Eye (tissue), 1 donor: ENCODE measurements at regions not wholly inside any gene's neighbourhood (a gene's known extent, or its start where the extent isn't known, plus 50 kb on each side); places are given as distances from the start of the nearest gene placed in this dataset.

Experiments
- DNase-seq: peaks from one replicate; pipeline ENCODE4 v3.0.0-alpha.2; 2015

DNA sequence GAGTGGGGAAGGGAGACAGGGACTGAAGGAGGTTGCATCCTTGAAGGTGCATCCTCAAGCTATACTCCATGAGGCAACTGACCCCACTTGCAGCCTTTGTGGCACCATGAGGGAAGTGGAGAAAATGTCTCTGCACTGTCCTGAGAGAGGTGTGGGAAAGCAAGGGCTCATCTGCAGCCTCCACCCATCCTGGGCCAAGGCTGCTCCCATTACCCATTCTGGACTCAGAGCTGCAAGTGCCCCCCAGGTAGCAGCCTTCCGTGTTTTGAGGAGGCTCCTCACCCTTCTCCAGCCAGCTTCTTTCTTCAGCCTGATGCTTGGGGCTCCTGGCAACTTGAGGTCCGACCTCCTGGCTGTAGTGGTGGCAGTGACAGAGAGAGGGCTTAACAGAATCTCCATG lies 294.6 kb downstream of the CDH26 start:
- no peak for DNase-seq

DNA sequence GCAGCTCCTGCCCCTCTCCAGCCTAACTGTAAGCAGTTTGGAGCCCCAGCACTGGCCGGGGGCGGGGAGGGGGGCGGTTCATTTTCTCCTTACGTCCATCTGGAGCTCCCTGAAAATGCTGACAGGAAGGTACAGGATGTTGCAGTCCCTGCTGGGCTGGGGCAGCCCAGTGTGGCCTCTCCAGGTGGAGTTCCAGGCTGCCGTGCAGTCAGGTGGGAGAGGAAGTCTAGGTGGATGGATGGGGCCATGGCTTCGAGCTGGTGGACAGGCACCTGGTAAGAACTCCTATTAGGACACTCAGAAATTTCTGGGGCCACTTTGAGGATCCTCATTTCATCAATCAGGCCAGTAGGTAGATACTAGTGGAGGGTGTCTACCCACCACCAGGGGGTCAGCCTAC lies 295.2 kb downstream of the CDH26 start:
- DNase-seq, result no peak

DNA sequence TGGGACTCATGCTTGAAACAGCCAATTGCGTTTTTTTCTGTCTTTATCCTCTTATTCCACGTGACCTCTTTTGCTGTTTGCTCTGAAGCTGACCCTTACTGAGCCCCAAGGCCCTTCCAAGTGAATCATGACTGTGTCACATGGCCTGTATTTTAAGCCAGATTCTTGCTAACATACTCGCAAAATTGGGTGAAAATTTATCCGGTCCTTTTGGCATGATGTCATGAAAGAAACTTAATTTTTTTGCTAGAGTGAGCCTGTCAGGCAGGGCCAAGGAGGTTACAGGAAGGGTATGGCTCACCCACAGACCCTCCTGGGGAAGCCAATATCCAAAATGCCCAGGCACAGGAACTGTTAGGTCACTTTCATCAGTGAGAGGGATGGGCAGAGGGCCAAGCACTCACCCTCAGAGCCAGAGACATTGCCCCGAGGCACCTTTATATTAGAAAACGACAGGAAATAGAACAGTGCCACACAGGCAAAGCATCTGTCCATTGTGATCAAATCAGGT lies 296.7 kb downstream of the CDH26 start:
- peak; percentile 50 for DNase-seq

DNA sequence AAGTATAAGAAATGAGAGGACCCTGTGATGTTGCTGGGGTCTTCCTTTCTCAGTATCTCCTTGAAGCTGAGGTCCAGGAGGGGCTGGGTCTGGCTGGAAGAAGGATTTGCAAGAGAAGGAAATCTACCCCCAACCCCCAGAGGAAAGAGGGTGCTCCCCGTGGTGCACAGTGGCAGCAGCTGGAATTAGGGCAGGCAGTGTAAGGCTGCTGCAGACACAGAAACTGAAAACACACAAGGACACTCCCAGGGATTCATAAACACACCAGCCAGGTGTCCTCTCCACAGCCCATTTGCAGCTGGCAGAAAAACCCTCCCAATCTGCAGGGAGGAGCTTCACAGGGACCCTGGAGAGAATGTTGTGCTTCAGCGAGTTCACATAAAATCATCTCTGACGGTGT lies 297.2 kb downstream of the CDH26 start:
- DNase-seq, result peak; percentile 47

DNA sequence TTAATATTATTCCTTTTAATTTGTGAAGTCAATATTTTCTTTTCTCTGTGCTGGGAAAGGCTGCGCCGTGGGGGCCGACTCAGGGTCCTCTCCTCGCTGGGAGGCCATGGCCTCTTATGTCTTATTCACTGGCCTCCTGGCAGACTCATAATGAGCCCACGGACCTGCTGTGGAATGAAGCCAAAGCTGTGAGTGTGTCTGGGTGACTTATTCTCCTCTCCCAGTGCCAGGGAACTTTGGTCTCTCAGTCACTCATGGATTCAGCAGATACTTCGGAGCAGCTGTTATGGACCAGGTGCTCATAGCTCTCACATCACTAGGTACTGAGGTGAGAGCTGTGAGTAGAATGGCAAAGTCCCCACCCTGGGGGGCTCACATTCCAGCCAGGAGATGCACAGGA lies 297.6 kb downstream of the CDH26 start:
- DNase-seq, result peak; percentile 8

DNA sequence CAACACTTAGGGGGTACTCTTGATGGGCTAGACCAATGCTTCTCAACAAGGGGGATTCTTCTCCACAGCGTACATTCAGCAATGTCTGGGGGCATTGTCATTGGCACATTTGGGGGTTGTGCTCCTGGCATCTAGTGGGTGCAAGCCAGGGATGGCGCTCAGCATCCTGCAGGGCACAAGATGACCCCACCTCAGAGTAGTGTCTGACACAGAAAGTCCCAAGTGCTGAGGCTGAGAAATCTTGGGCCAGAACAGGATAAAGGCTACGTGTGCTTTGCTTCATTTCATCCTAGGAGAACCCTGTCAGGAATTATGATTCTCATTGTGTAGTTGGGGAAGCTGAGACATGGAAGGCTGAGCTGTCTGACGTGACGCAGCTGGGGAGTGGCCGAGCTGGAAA lies 298.6 kb downstream of the CDH26 start:
- DNase-seq, result no peak

DNA sequence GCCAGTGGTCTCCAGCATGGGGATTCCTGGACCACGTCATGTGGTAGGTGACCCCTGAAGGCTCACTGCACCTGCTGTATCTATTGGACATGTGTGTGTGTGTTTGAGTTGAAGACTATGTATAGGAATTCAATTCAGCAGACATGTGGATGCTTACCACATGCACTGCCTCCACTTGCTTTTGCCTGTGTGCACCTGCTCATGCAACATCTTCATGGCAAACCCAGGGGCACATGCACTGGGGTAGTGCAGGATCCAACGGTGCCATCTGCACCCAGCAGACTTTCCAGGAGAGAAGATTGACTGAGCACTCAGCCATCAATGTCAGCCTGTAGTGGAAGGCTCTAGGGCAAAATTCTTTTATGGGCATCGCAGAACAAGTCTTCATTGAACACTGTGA lies 299.4 kb downstream of the CDH26 start:
- DNase-seq, result no peak

DNA sequence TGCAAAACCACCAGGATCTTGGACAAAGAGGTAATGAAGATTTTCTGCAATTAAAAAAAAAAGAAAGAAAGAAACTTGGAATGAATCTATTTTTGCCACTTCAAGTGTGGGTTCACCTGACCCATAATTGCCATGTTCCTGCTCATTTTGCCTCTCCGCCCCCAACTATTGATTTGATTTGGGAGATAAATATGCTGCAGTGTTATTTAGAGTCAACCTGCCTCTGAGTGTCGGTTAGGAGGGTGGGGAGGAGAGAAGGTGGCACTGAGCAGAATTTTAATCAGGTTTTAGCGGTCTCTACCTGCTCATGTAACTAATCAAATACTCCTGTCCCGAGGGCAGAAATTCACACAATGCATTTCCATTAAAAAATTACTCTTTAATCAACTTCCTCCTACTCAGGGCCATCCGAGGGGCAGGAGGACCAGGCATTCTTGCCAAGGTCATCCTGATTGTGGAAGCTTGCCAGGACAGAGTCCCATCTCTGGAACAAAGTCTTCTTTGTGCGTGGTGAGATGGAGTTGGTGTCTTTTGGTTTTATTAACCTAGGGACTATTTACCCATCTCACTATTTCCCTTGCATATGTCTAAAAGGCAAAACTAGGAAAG lies 300.1 kb downstream of the CDH26 start:
- no peak for DNase-seq

DNA sequence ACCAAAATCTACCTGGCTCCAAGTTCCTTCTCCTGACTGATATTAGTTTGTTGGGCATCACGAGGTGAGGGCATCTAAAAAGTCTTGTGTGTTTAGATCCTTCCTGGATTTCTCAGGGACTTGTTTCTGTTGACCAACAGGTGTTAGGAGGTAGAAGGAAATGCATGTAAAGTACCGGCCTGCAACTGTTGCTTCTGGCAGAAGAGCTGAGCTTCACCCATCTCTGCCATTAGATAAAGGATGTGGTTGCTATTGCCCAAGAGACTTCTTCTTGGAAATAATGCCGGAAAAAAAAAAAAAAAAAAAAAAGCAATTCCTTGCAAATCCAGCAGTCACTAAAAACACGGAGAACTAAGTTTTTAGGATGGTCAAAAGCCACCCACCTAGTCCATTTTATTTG lies 303.1 kb downstream of the CDH26 start:
- no peak for DNase-seq

DNA sequence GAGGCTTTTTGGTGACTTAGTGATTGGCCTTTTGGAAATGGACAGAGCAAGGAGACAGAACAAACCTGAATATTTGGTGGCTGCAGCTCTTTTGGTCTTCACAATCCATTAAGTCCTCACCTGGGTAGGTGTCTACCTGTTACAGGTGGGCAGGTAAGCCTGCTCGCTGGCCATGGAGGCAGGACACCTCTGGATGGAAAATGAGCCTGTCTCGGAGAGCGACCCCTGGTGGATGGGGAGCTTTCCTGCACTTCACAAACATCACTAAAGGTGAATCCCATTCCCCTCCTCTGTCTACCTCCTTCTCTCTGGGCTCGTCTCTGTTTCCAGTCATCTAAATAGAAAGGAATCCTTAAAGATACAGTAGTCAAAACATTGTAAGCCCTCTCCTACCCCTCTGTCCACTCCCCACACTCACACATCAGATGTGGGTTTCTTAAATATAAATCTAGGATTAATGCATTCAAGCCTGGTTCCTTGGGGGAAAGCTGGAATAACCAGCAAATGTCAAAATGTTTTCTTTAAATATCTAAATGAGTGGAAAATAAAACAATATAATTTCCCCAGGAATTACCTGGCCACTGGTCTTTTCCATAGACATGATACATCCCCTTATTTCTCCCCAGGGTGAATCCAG lies 304.9 kb downstream of the CDH26 start:
- DNase-seq, result no peak

DNA sequence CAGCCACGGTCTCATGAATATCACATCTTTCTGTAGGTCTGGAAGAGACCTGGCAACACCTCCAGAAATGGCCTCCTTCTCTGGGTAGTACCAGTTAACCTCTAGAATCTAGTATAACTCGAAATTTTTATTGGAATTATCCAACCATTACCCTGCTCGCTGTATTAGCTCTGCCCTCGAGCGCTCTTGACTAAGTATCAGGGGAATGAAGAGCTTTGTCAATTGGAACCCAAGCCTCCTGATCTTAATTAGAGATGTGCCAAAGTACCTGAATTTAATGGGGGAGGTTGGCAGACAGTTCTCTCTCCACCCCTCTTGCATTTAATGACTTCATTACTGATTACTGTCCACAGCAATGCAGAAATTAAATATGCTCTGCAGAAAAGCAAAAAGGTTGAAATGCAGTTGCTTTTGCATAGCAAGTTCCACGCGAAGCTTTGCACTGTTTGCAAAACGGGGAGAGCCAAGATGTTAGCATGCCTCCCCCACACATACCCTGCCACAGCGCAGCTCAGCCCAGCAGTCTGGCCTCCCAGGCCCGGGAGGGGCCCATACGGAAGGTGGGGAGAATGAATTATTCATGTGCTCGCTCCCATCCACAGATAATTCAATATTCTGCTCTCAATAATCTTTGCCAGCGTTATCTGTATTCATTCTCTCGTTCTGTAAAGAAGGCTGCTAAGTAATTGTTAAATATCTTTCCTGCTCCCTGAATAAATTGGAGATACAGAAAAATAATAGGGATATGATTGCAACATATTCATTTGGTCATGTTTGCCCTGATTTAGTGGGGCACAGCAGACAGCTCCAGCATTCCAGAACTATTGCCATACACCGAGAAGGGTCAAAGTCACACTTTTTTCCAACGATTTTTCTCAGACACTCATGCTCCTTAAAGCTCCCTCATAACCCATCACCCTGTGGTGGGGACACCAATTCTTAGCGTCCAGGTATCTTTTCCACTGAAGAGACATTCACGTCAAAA lies 305.8 kb downstream of the CDH26 start:
- peak; percentile 21 for DNase-seq

DNA sequence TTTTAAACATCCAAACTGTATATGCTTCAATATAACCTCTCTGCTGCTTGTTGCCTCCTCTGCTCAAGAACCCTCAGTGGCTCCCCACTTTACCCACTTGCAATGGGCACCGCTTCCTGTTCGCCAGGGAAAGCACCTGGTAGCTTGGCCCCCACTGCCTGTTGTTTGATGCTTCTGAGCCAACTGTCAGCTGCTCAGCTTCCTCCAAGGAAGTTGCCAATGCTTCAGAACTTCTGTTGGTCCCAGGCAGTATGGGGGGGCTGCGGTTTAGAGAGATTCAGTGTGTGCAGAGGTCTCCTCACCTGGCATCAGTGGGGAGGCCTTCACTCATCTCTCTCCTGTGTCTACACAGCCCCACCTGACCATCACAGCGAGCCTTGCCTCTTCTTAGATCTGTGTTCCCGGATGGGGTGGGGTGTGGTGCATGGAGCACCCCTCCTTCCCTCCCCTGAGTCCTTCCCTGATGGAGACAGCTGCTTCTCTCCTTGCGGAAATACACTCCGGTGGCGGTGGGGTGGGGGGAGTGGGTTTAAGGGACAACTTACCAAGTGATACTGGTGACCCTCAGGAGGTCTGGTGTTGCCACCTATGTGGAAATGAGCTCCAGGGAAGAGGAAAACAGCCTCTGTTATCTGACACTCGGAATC lies 308.1 kb downstream of the CDH26 start:
- no peak for DNase-seq

DNA sequence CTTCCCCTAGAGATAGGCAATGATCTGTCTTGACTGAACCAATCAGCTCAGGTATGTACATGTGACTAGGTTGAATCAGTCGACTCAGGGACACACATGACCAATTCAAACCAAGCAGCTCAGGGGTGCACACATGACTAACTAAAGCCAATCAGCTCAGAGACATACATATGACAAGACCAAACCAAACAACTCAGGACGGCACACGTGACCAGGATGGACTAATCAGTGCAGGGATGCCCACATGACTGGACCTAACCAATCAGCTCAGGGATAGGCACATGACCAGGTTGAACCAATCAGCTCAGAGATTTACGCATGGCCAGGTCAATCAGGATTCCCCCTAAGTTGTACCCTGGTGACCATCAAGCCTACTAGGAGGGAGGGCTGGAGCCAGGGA lies 310.3 kb downstream of the CDH26 start:
- DNase-seq, result no peak

DNA sequence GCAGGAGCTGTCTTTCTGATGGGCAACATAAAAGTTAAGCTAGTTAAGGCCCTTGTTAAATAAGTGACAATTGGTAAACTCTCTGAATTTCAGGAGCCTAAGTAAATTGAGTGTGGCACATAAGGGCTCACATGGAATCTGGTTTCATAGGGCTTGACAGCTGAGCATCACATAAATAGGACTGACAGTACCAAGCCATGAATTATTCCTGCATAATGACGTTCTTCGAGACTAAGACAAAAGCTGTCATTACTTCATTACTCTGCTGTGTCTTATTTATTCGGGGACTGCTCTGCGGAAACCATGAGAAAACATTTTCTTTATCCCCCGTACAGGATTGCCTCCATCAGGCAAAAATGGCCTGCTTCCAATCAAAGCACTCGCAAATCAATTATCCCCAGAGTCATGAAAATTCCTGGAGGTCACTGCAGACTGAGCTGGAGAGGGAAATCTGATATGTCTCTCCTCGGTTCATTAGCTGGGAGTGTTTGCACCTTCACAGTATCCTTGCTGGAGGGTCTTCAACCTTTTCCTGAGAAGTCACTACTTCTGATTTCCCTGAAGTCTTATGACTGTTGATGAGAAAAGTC lies 311.4 kb downstream of the CDH26 start:
- peak; percentile 33 for DNase-seq

DNA sequence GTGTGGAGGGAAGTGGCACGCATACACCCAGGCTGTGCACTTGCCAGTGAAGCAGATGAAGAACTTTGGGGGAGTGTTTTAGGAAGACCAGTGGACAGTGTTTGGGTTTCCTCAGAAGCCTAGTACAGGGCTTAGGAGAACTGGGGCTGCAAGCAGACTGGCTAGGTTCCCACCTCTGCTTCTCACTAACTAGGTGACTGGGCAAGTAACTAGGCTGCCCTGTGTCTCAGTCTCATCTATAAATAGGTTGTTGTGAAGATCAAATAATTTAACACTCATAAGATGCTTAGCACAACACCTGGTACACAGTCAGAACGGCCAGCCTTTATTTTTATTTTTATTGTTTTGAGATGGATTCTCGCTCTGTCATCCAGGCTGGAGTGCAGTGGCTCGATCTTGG lies 312.1 kb downstream of the CDH26 start:
- no peak for DNase-seq

DNA sequence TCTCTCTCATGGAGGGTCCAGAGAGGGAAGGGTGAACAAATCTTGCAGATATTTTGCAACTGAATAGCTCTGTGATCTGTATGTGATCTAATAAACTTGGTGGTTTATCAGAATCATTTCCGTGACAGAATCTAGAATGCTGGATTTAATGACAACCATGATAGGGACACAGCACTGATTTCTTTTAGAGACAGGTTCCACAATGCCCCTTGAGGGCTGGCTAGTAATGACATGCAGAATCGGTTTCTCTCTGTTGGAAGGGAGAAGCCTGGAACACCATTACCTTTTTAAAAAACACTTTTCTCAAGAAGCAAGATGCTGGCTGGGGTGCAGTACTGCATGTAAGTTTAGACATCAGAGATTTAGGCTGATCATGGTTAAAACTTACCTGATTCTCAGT lies 313.4 kb downstream of the CDH26 start:
- DNase-seq, result peak; percentile 16

DNA sequence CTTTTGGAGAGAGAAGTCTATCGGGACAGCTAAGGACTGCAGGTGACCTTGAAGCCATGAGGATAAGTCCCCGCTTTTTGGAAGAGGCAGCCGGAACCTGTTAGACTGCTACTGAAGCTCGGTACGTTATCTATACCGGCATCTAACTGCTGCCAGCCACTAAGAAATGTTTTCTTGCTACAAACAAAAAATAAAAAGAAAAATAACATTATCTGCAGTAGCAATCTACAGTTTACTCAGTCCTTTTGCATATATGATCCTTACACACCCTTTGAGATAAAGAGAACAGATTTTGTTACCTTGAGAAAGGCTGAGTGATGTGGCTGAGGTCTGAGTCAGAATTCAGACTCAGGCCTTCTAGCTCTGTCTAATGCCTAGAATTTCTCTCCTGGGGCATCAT lies 314.6 kb downstream of the CDH26 start:
- DNase-seq, result no peak

DNA sequence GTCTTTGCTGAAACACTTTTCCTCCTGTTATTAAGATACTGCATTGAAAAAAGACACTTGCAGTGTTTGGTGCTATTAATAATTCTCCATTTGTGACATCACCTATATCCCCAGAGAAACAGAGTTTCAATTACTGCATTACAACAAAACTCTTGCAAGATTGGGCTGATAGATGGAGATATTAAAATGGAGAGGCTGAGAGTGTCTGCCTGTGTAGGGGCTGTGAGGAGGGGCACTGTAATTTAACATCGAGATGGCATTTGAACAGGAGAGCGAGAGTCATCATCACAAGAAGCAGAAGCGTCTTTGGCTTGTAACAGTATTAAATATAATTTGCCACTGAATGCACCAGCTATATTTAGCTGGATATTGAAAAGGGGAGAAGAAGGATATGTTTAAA lies 316.5 kb downstream of the CDH26 start:
- DNase-seq, result no peak

DNA sequence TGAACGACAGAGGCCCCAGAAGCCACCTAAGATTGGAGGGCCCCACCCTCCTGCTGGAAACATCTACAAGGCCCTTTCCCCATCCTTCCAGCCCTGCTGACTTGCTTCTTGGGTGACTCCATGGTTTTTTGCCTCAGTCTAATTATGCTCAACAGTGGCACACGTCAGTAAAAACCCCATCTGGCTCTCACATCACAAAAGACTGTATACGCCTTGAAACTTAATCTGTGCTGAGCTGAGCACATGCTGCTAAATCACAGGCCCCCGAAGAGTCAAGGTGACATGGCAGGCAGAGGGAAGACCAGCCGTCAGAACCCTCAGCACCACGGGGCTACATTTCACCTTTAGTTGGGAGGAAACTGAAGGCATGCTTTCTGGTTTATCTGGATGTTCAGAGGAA lies 323.1 kb downstream of the CDH26 start:
- DNase-seq, result no peak

DNA sequence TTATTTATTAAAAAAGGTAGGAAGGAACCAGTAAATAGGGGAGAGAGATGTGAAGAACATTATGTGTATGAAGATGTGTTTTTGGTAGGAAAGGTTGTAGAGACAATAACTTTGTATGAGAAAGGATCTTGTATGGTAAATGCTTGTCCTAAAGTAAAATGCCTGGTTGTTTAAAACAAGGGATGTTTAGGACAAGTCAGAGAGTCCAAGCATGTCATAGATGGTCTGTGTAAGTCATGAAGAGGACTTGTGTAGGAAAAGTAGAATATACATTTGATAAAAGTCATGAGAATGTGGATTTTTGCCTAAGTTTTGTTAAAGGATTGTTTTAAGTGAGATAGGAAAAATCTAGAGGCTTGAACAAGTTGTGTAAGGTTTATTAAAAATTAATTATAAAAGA lies 325.1 kb downstream of the CDH26 start:
- no peak for DNase-seq

DNA sequence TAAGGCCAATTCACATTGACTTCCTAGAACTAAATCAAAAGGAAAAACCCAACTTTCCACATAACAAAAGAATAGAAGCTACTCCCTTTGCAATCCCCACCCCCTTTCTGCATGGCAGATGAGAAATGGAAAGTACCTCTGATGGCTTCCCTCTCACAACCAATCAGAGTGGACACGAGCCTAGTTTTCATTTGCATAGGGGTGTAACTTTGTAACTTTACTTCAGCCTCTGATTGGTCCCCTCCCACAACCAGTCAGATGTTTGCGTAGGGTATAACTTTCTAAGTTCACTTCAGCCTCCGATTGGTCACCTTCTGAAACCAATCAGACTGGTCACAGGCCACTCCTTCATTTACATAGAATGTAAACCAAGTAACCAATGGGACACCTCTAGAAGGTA lies 328.5 kb downstream of the CDH26 start:
- no peak for DNase-seq

DNA sequence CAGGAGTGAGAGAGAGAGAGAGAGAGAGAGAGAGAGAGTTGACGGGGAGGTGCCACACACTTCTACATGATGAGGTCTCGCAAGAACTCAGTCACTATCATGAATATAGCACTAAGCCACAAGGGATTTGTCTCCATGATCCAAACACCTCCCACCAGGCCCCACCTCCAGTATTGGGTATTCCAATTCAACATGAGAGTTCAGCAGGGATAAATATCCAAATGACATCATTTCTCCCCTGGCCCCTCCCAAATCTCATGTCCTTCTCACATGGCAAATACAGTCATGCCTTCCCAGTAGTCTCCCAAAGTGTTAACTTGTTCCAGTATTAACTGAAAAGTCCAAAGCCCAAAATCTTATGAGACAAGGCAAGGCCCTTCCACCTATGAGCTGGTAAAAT lies 330.7 kb downstream of the CDH26 start:
- no peak for DNase-seq

DNA sequence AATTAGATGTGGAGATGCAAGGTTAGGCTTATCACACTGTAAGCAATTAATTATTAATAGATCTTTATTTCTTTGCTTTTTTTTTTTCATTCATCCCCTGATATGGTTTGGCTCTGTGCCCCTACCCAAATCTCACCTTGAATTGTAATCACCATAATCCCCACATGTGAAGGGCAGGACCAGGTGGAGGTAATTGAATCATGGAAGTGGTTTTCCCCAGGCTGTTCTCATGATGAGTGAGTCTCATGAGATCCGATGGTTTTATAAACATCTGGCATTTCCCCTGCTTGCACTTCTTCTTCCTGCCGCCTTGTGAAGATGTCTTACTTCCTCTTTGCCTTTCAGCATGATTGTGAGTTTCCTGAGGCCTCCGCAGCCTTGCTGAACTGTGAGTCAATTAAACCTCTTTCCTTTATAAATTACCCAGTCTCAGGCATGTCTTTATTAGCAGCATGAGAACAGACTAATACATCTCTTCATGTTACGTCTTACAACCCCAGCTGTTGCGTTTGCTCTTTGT lies 333.8 kb downstream of the CDH26 start:
- DNase-seq, result no peak
